Stimulated activated CD4-positive, alpha-beta T cell treated with anti-CD3 and anti-CD28 coated beads, Interleukin-12 subunit alpha, Interleukin-12 subunit beta, amount 100 ng/mL, for 48 hours (primary cell): ENCODE measurements at regions not wholly inside any gene's neighbourhood (a gene's known extent, or its start where the extent isn't known, plus 50 kb on each side); places are given as distances from the start of the nearest gene placed in this dataset.
"Not testable (repeated sequence)": the region's sequence is repeated elsewhere in the genome, so short reads cannot be mapped to it uniquely, and the experiment has no call there.

Experiments
- DNase-seq, 3 donors: peaks; one replicate each; pipeline ENCODE4 v3.0.0-alpha.2; 2020; ENCODE audit warnings: low read depth in 2 of 3, low spot score in 1 of 3

DNA sequence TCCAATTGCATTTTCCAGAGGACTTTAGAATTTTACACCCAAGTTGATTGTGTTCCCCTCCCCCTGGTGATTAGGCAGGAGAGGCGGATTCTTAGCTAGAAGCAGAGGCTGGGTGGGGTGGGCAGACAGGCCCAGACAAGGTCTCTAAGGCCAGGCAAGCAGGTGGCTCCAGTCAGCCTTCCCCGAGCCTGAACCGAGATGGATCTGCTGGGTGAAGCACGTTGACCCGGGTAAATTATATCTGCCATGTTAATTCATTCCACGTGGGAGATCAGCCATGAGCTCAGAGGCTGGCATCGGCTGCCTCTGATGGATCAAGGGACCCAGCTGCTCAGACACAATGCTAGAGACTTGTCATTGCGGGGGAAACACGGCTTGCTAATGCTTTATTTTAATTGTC is 159.5 kb upstream of the MAFB start:
- no peak for DNase-seq

DNA sequence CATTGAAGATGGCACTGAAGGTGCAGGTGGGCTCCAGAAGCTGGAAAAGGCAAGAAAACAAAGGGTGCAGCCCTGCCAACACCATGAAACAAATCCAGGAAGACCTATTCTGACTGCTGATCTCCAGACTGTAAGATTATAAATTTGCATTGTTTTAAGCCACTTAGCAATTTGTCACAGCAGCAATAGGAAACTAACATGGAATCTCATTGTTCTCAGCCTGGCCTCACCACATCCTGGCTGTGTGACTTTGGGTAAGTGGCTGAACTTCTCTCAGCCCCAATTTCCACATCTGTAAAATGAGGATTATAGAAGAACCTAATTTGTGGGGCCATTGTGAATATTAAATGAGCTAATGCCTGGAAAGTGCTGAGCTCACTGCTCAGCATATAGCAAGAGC is 160.4 kb upstream of the MAFB start:
- DNase-seq: no peak

DNA sequence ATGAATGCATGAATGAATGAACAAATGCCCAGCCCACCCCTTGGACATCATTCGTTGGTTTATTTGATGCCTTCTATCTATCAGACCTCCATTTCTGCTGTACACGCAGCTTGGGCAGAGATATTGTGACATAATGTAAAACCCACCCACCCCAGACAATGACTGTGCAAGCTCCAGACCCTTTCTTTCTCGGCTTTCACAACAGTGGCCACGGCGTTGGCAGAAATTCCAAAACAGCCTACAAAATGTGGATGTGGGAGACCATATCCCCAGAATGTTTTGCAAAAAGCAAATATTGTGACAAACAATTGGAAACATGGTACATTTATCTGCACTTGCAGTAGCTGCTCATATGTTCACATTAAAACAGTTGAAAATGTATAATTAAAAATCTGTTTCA is 162.0 kb upstream of the MAFB start:
- DNase-seq: no peak

DNA sequence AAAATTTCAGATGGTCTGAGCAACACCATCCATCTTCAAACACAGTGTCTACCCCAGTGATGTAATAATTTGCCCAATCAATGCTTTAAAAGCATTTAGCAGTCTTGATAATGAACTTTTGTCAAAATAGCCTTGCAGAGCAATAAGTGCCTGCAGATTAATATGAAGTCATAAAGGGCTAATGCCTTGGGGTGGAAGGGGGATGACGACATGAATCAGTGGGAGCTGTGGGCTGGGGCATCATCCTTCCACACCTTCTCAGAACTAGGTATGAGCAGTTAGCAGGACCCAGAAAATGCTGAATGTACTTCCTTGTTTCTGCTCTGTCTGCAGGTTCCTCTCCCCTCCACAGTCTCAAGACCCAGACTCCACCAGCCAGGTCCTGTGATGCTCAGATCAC is 166.2 kb upstream of the MAFB start:
- no peak for DNase-seq

DNA sequence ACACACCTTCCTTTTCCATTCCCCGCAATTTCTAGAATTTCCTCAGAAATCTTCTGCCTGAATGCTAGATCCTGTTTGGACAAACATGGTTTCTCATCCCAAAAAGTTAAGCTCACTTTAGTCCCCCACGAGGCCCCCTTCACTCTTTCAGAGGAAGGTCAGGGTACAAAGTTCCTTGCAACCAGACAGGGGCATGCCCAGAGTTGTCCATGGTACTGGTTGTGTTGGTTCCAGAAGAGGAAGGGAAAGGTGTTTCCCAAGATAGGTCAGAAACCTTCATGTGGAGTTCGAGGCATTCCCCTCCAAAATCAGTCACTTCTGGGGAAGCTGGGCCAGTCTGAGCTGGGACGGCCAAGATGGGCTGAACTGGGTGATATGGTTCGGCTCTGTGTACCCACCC is 167.6 kb upstream of the MAFB start:
- no peak for DNase-seq

DNA sequence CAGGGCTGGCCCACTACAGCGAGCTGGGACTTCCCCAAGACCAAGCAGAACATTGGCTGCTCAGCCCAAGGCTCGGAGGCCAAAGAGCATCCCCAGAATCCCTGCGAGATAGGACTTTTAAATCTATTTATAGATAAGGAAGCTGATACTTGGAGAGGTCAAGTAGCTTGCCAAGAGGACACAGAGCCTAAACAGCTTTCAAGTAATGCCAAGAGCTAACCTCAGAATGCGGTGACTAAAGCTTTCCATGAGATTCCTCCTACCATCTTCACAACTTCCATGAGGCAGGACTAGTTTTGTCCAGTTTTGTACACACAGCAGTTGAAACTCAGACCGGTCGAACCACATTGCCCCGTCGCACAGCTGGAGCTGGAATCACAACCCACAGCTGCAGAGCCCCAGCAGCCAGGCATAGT is 168.1 kb upstream of the TOP1 start:
- no peak for DNase-seq

DNA sequence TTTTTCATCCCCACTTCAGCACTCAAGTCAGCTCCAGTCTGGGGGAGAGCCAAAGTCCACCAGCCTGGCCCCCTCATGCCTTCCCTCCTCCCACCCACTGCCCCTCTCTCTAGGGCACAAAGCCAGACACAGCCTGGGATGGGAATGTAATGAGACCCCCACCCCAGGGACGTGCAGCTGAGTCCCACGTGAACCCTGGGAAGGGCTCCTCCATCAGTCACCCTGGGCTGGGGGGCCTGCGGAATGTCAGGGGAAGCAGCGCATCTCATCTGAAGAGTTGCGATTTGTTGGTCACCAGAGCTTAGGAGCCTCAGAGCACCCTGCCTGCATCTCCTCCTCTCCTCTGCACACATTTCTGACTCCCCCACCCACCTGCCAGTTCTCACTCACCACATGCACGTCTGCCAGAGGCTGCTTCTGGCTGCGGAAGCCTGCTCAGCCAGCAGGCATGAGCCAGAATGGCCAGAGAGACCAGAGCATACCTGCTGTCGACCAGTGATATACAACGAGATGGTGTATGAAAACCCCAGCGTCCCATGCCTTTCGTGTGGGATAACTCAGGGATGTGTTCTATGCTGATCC is 167.1 kb upstream of the TOP1 start:
- DNase-seq: no peak

DNA sequence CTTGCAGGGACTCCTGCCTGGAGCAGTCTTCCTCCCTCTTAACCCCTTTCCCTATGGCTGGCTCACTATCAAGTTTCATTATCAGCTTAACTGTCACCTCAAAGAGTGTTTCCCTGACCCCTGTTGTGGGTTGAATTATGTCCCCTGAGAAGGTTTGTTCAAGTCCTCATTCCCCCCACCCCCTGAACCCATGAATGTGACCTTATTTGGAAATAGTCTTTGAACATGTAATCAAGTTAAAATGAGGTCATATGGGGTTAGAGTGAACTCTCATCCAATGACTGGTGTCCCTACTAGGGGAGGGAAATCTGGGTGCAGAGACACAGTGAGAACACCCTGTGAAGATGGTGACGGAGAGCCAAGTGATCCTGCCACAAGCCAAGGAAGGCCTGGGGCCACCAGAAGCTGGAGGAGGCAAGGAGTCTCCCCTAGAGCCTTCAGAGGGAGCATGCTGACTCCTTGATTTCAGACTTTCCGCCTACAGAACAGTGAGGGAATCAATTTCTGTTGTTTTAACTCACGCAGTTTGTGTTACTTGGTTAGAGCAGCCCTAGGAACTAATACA is 165.2 kb upstream of the TOP1 start:
- no peak for DNase-seq

DNA sequence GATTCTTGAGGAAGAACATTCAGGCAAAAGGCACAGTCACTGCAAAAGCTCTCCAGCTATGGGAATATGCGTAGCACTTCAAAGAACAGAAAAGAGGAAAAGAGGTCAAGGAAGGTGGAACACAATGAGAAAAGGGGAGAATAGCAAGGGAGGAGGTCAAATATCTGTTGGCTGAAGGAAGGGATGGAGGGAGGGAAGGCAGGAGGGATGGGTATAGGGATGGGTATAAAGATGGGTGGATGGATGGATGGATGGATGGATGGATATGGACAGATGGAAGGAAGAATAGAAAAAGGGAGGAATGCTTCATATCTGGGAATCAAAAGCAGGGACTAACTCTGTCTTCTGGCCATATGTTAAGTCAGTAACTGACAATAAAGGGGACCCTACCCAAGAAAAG is 164.2 kb upstream of the TOP1 start:
- DNase-seq: no peak

DNA sequence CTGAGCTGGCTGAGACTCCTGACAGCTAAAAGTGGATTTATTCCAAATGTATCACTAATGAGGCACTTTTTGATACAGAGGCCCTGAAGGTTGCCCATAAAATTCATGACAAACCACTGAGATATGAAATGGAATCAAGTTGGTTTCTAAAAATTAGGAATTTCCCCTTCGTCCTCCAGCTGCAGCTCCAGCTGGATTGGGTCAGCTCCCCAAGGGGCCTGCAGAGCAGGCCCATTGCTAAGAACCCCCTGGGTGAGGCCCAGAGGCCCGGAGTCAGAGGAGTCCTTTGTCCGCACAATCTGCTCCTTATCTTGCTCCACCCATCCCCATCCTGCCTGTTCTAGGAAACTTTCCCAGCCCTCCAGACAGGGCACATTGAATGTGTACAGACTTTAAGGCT is 163.5 kb upstream of the TOP1 start:
- DNase-seq: no peak

DNA sequence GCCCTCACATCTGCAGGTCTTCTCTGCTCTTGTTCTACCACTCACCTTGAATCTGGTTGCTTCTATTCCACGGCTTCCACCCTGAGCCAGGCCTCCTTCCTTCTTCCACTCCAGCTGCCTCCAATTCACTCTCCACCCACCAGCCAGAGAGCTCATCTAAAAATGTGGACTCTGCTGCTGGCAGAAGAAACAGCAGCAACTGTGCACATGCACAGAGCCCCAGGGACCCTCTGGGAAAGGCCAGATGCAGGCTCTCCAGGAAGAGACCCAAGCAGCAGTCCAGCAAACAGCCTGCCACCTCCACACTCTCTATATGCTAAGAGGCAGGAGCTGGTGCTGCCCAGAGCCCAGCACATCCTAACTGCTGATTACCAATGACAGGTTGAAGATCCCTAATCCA is 162.6 kb upstream of the TOP1 start:
- DNase-seq: no peak

DNA sequence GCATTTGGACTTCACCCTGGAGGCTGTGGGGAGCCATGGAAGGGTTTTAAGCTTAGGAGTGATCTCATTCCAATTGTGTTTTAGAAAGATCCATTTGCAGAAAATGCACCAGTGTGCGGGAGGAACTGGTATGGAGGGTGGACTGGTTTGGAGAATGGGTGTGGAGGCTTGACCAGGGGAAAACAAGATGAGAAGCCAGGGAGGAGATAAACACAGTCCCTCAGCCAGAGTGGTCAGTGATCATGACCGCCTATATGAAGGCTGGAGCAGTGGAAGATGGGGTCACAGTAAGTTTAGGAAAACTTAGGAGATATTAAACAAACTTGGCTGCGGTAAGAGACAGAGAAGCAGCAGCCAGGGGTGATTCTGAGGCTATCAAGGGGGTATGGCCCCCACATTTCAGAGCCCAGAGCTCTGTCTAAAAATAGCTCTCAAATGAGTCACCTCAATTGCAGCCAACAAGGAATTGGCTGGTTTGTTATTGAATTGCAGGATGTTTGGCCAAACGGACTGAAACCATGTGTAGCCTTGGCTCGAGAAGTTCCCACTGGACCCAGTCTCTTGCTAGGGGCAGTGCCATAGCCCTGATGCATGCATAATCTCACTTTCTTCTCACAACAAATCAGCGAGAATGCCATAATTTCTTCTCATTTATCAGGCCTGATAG is 159.9 kb upstream of the TOP1 start:
- DNase-seq: no peak

DNA sequence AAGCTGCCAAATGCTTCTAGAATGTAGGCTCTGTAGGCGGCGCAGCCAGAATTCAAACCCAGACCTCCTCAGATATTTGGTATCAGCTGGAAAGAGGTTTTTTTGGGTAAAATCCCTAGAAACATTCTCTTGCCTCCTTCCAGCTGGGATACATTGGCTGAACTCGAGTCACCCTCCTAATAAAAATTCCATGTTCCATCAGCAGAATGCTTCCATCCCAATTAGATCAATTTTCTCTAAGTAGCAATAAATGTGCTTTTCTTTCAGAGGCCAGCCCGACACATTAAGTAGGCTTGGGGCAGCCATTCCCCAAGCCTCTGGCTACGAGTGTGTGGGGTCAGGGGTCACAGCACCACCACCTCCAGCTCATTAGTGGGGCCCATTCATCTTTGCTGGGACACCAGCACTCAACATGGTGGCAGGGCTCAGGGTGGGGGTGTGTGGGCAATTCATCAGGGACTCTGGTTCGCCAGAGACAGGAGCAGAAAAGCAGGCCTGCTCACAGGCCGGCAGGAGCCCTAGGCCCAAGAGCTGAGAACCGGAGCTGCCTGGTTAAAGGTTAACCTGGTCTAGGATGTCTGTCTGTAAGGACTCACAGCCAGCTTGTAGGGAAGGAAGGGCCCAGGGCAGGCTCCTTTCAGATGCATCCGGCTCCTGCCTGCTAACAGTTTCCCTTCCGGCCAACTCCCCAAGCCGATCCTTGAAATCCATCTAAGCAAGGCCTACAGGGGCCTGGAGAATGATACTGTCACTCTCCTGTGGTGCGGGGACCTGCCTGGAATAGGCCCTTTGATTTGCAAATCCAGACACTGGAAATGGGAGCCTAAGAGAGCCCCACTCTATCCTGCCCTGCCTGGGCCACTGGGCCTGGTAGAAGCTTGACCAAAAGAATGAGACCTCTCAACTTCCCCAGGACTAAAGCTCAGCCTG is 159.1 kb upstream of the TOP1 start:
- no peak for DNase-seq

DNA sequence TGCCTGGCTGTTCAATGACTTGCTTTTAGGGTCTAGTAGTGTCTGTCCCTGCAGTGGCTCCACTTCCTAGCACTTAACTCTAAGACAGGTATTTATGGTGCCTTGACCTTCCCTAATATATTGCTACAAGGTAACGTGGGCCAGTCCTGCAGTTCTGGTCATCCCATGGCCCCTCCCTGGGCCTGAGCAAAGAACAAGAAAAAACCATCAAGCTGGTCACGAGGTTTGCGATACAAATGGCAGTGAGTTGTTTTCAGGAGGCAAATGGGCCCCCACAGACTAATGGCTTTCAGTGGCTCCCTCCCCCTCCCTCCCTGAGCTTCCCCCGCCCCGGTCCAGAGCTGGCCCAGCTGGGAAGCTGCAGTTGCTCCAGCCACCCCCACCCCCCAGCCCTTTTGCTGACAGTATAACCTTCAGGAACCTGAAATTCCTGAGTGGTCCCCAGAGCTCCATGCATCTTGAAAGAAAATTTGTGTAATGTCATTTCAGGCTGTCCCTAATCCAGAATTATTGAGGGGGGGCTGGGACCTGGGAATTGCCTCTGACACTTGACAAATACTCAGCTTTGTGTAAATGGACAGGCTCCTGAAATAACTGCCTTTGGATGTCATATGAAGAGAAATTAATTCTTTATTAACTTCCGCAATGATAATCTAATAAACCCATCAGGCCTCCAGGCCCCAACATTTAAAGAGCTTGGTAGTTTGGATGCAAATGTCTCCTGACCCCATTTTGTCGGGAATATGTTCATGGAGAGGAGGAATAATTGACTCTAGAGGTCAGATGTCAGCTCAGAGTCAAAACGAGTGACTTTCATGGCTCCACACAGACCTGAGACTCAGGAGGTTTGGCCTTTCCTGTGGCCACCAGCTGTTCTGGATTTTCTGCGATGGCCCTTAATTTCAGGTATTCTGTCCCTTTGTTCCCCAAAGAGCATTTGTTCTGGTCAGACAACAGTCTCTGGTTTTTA is 153.2 kb upstream of the TOP1 start:
- DNase-seq: no peak

DNA sequence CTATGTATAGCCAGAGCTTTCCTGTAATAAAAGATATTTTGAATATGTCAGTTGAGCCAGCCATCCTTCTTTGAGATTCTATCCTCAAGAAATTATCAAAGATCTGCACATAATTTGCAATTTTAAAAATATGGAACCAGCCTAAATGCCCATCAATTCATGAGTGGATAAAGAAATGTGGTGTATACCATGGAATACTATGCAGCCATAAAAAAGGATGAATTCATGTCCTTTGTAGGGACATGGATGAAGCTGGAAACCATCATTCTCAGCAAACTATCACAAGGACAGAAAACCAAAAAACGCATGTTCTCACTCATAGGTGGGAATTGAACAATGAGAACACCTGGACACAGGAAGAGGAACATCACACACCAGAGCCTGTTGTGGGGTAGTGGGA is 150.5 kb upstream of the TOP1 start:
- DNase-seq: not testable (repeated sequence)

DNA sequence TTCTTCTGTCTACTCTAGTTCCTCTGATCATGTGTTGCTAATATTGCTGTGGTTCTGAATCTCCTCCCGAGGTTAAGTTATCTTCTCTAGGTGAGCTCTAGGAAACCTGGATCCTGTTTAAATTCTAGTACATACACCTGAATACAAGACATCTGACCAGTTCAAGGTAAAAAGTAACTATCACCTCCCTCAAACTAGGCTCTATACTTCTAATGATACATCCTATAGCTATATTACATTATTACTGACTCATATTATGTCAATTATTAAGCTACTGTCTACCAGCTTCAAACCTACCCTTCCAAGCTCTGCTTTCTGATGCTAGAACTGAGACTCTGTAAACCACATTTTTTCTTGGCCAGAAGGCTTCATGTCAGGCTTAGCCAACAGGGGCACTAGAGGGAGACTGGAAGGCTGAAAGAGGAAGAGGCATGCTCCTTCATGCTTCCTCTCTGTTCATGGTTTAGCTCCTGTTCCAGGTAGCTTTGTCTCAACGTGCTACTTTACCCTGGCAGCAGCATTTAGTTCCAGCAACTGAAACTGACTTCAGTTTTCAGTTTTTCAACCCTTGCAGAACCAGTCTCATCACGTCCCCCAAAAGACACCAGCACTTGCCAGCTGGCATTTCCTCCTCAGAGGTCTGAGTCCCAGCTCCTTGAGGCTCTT is 148.4 kb upstream of the TOP1 start:
- DNase-seq: no peak

DNA sequence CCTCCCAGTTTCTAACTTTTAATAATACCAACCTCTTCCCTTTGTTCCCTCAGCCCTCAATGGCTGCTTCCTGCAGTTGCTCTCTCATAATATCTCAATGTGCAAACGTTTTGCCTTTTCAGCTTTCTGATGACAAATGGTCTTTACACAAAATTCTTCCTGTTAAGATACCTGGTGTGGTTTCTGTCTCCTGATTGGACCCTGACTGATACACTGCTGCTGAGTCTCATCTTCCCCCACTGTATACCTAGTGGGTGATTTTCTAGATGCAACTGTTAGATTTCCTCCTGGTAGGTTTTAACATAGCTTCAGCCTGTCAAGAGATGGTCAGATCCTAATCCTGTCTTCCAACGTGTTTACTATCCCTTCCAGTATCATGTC is 147.9 kb upstream of the TOP1 start:
- no peak for DNase-seq

DNA sequence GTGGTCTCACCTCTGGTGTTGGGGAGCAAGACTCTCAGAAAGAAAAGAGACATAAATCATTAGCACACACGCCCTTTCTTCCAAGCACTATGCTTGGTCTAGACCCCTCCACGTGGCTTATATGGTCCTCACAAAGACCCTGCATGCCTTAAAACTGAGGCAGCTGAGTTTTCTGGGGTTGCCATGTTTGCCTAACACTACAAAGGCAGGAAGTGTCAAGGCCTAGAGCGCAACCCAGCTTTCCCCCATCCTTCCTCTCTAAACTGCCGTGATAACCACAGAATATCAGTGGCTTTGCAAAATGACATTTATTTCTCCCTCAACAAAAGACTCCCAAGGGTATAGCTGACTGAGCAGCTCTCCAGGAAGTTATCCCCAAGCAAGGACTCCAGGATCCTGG is 146.5 kb upstream of the TOP1 start:
- no peak for DNase-seq

DNA sequence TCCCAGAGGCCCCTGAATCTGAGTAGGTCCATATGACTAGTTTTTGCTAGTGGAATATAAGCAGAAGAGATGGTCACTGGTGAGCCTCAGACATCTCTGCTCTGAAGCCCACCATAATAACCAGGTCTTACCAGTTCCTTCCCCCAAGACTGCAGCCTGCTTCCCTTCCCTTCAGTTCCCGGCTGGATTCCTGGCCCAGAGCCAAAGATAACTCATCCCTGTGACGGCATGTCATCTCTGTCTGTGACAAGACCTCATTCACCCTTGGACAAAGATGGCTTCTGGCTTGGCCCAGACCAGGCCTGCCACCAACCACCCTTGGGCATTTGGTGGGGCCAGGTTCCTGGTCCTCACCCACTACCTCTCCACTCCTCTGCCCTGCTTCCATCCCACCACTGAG is 145.5 kb upstream of the TOP1 start:
- no peak for DNase-seq

DNA sequence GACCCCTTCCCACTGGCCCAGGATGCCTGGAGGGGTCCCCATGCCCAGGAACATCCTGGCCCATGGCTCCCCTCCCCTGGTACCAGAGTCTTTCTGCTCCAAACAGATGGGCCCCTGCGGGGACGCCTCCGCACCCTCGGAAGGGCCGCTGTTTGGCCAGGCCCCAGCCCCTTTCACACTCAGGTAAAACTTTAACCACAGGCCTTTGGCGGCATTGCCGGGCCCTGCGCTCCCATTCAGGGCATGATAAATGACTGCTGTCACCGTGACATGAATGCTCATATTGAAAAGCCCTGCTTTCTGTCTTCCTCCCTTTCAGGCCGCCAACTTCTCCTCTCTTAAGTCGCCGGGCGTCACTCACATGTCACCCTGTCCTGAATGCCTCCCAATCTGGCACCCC is 141.5 kb upstream of the TOP1 start:
- DNase-seq: no peak
